ENCODE measurements at regions not wholly inside any gene's neighbourhood (a gene's known extent, or its start where the extent isn't known, plus 50 kb on each side); places are given as distances from the start of the nearest gene placed in this dataset.

DNA sequence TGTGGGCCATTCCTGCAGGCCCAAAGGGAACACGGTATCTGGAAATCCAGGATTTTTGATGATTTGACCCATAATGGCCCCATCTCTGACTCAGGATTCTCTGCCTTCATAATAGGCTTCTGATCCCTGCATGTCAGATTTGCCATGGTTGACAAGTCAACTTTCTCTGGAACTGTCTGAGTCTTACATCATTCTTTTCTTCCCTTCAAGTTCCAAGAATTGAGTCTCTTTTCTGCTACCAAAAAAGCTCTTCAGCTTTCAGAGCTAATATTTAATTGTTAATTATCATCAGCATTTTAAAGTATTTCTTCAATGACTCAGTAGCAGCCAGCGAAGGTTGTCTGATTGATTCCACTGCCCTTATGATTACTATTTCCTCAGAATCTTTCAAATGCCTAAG lies 244.4 kb upstream of the COL8A1 start:
- TF ChIP-seq, protein P1, sequence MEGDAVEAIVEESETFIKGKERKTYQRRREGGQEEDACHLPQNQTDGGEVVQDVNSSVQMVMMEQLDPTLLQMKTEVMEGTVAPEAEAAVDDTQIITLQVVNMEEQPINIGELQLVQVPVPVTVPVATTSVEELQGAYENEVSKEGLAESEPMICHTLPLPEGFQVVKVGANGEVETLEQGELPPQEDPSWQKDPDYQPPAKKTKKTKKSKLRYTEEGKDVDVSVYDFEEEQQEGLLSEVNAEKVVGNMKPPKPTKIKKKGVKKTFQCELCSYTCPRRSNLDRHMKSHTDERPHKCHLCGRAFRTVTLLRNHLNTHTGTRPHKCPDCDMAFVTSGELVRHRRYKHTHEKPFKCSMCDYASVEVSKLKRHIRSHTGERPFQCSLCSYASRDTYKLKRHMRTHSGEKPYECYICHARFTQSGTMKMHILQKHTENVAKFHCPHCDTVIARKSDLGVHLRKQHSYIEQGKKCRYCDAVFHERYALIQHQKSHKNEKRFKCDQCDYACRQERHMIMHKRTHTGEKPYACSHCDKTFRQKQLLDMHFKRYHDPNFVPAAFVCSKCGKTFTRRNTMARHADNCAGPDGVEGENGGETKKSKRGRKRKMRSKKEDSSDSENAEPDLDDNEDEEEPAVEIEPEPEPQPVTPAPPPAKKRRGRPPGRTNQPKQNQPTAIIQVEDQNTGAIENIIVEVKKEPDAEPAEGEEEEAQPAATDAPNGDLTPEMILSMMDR (IDR thresholded peaks at IDR 0.05): no peak
- TF ChIP-seq POLR2AphosphoS5 (IDR thresholded peaks at IDR 0.05; ENCODE audit: insufficient read depth in 1 of 2, low read depth in 1 of 2) (no peak), POLR2A (IDR thresholded peaks at IDR 0.05) (no peak)
- H3K4me3 ChIP-seq: no peak overlapping the region
- H3K27ac ChIP-seq: no peak overlapping the region
- H3K36me3 ChIP-seq: no peaks in the 10 kb centered on the region
- intact Hi-C loops (cut with DNase I): no loop called here
- no peak for DNase-seq (ENCODE audit: extremely low spot score in 2 of 2)
- H3K9me3 ChIP-seq: peaks cover 4% of the 10 kb centered on the region
- no peaks in the 10 kb centered on the region for H3K27me3 ChIP-seq
- H3K4me1 ChIP-seq: peaks cover 5% of the 10 kb centered on the region

DNA sequence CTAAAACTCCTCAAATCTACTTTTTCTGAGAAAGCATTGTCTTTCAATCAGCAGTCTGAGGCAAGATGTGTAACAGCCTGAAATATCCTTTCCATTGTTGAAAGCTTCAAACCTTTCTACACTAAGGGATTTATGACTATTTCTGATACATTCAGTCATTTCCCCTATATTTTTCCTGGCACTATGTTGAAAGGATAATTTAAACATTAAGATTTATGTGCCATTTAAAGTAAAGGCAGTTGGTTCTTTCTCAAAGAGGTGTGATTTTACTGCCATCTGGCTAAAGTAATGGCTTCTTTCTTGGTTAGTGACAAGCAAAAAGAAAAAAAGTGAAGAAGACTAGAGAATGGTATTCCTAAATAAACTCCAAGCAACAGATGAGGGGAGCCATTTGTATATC lies 249.6 kb upstream of the COL8A1 start:
- no peak overlapping the region for H3K27ac ChIP-seq
- no peaks in the 10 kb centered on the region for H3K27me3 ChIP-seq
- H3K4me3 ChIP-seq: no peak overlapping the region
- no peaks in the 10 kb centered on the region for H3K4me1 ChIP-seq
- TF ChIP-seq POLR2AphosphoS5 (IDR thresholded peaks at IDR 0.05; ENCODE audit: insufficient read depth in 1 of 2, low read depth in 1 of 2): no peak
- TF ChIP-seq POLR2A (IDR thresholded peaks at IDR 0.05): no peak
- TF ChIP-seq, protein P1 (IDR thresholded peaks at IDR 0.05): no peak
- DNase-seq (ENCODE audit: extremely low spot score in 2 of 2): no peak
- intact Hi-C loops (cut with DNase I): no loop called here
- no peaks in the 10 kb centered on the region for H3K9me3 ChIP-seq
- H3K36me3 ChIP-seq: no peaks in the 10 kb centered on the region

DNA sequence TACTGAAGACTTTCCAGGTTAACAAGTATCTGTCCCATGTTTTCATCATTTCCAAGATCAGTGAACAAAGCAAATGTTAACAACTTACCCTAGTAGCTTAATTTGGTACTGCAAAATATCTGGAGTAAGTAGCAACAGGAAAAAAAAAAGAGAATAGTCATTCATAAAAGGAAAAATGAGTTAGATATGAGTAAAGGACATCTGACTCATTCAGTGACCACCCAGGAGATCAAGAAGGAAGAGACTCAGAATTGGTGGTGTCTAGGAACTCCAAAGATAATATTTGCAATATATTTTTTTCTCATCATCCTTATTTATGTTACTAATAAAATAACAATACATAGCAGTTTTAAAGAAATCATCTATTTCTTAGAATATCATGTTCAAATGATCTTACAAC lies 253.8 kb upstream of the COL8A1 start:
- no peaks in the 10 kb centered on the region for H3K4me1 ChIP-seq
- no peak for DNase-seq (ENCODE audit: extremely low spot score in 2 of 2)
- H3K27me3 ChIP-seq: no peaks in the 10 kb centered on the region
- H3K4me3 ChIP-seq: no peak overlapping the region
- intact Hi-C loops (cut with DNase I): no loop called here
- H3K9me3 ChIP-seq: peaks cover 6% of the 10 kb centered on the region
- TF ChIP-seq POLR2A (IDR thresholded peaks at IDR 0.05): no peak
- no peak overlapping the region for H3K27ac ChIP-seq
- no peaks in the 10 kb centered on the region for H3K36me3 ChIP-seq

GRCh38 chr3:99376926-99377325 lies 261.5 kb upstream of the COL8A1 start:
- Histone ChIP-seq H3K9me3 (peaks cover 6% of the 10 kb centered on the region), H3K27me3 (no peaks in the 10 kb centered on the region), H3K4me3 (no peak overlapping the region), H3K27ac (no peak overlapping the region), H3K4me1 (no peaks in the 10 kb centered on the region), H3K36me3 (no peaks in the 10 kb centered on the region)
- no peak for TF ChIP-seq POLR2AphosphoS5 (IDR thresholded peaks at IDR 0.05; ENCODE audit: insufficient read depth in 1 of 2, low read depth in 1 of 2)
- TF ChIP-seq, protein P1 (IDR thresholded peaks at IDR 0.05): no peak
- no peak for TF ChIP-seq POLR2A (IDR thresholded peaks at IDR 0.05)
- intact Hi-C loops (cut with DNase I): no loop called here
- no peak for DNase-seq (ENCODE audit: extremely low spot score in 2 of 2)

DNA sequence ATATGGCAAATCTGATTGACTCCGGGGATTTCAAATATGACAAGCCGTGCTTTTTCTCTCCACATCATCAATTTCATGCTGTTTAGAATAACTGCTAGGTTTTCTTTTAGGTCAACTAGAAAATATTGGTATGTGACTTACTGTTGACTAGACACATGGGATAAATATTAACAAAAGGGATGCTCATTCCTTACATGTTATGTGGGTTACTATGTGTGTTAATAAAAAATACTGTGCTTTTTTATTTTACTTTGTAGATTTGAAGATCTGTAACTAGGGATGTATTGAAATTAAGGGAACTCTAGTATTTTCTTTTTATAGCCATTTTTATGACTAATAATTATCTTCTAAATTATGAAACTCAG lies 264.6 kb upstream of the COL8A1 start:
- H3K27ac ChIP-seq: no peak overlapping the region
- no peaks in the 10 kb centered on the region for H3K4me1 ChIP-seq
- intact Hi-C loops (cut with DNase I): no loop called here
- no peaks in the 10 kb centered on the region for H3K36me3 ChIP-seq
- H3K27me3 ChIP-seq: no peaks in the 10 kb centered on the region
- no peaks in the 10 kb centered on the region for H3K9me3 ChIP-seq
- TF ChIP-seq POLR2A (IDR thresholded peaks at IDR 0.05) (no peak), POLR2AphosphoS5 (IDR thresholded peaks at IDR 0.05; ENCODE audit: insufficient read depth in 1 of 2, low read depth in 1 of 2) (no peak)
- TF ChIP-seq, protein P1 (IDR thresholded peaks at IDR 0.05): no peak
- H3K4me3 ChIP-seq: no peak overlapping the region
- no peak for DNase-seq (ENCODE audit: extremely low spot score in 2 of 2)
